Stimulated activated CD8-positive, alpha-beta memory T cell treated with anti-CD3 and anti-CD28 coated beads, Interleukin-2, amount 100 ng/mL, for 48 hours (primary cell): ENCODE measurements at regions not wholly inside any gene's neighbourhood (a gene's known extent, or its start where the extent isn't known, plus 50 kb on each side); places are given as distances from the start of the nearest gene placed in this dataset.
"Not testable (repeated sequence)": the region's sequence is repeated elsewhere in the genome, so short reads cannot be mapped to it uniquely, and the experiment has no call there.

Experiments
- DNase-seq, 2 donors: peaks; one replicate each; pipeline ENCODE4 v3.0.0-alpha.2; 2020; ENCODE audit warnings: low read depth in 2 of 2

- DNase-seq = no peak
These were observed 80.0 kb upstream of the ARG1 start for GRCh38 chr6:131492932-131493573.

GRCh38 chr6:131504387-131504786, 68.6 kb upstream of the ARG1 start:
- not testable (repeated sequence) for DNase-seq

- no peak for DNase-seq
These were observed 62.9 kb upstream of the ARG1 start for GRCh38 chr6:131510094-131510493.

GRCh38 chr6:131510591-131510990, 62.4 kb upstream of the ARG1 start:
- no peak for DNase-seq

GRCh38 chr6:131519670-131520436, 53.2 kb upstream of the ARG1 start:
- DNase-seq = no peak
